ENCODE measurements at regions not wholly inside any gene's neighbourhood (a gene's known extent, or its start where the extent isn't known, plus 50 kb on each side); places are given as distances from the start of the nearest gene placed in this dataset.
A peak's percentile ranks its signal among the peaks of the same experiment; 100 is the strongest.
"Not testable (repeated sequence)": the region's sequence is repeated elsewhere in the genome, so short reads cannot be mapped to it uniquely, and the experiment has no call there.

- DNase-seq (ENCODE audit: low spot score) = no peak
Observed at GRCh38 chr17:22654447-22654846, 962.1 kb downstream of the KCNJ18 start.

- DNase-seq (ENCODE audit: low spot score) = peak; percentile 0
Observed at GRCh38 chr17:22669721-22670120, 977.4 kb downstream of the KCNJ18 start.

- DNase-seq (ENCODE audit: low spot score) = no peak
Observed at GRCh38 chr17:22671110-22671509, 978.8 kb downstream of the KCNJ18 start.

DNA sequence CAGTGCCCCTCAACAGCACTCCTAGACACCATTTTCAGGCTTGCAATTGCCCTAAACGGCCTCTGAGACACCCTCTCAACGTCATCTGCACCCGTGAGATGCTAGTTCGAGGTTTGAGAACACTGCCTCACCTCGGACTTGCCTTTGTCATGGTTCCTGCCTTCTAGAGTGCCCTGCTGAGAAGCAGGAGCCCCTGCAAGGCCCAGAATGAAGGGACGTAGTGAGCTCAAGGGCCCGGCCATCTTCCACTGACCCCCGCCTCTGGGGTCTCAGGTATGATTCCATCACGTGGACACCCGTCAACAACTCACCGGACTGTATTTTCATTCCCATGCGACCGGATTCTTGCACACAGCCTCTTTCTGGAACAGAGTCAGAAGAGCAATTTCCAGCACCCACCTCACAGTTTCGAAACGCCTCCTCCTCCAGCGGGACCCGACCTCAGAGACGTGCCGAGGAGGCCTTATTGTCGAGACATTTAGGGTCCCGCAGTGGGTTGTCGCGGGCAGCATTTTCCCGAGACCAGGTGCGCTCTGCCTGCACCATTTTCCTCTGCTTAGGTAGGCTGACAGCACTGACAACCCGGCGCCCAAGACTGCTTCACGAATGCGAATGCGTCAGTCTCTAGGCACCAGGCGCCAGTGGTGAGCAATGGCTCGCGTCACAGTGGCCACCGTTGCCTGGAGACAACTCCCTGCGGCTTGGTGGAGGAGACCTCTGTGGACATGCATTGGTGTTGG, 999.9 kb downstream of the KCNJ18 start:
- no peak for DNase-seq (ENCODE audit: low spot score)

DNA sequence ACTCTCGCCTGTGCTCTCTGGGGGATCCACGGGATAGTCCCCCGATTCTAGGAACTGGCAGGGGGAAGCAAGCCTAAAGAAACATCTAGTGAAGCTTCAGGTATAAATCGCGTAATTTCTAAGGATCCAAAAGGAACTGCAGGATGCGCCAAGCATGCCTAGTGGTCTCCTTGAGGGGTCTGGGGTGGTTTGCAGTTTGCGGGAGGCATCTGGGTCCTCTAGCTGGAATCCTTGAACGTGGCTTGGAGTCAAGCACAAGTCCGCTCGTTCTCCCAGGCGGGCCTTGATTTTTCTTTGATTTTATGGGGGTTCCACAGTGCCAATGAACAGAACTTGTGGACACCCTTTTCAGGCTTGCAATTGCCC, 1000.5 kb downstream of the KCNJ18 start:
- DNase-seq (ENCODE audit: low spot score) = no peak

DNA sequence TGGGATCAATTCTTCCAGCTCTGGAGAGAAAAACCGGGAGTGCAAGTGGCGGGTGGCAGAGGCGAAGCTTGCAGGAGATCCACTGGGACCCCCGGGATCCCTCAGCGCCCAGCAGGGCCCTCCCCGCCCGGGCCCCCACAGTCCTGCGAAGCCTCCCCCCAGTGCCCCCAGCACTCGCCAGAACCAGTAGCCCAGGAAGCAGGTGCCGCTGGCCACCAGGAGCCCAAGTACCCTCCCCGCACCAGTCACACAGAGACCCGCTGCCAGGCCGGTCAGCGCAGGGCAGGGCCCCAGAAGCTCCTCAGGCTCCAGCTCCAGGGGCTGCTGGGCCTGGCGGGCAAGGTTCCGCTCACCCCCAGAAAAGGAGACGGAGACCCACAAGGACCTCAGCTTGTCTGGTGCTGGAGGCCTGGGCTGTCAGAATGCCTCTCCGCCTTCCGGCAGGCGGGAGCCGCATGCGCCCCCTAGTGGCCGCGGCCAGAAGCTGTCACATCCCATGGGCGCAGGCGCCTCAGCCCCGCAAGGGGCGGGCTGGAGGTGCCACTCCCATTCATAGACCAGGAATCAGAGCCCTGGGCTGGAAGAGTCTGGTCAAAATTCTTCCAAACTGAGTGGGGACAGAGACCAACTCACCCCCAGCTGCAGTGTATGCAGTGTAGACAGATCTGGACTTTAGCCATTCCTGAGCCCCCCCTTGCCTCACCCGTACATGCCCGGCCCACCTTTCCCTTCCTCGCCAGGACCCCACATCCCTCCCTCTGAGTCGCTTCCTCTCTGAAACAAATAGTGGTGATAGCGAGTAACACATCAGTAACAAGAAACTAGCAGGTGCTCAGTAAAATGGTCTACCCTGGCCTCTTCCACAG, 1002.3 kb downstream of the KCNJ18 start:
- no peak for DNase-seq (ENCODE audit: low spot score)

DNA sequence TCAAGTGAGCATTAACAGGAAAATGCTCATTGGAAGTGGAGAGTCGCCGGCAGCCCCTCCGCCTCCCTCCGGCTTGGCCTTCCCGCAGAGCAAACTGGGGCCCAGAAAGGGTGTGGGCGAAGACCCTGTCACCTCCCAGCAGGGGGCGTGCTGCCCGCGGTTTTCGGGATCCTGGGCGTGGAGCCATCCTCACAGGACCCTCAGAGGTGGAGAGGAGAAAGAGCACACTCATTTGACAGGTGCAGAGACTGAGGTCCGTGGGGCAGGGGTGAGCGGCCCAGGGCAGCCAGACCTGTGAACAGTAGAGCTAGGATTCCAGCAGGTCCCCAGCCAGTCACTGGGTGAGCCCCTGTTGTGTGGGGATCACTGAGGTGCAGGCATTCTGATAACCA, 1002.9 kb downstream of the KCNJ18 start:
- no peak for DNase-seq (ENCODE audit: low spot score)

GRCh38 chr17:22703204-22703603, 1010.9 kb downstream of the KCNJ18 start:
- no peak for DNase-seq (ENCODE audit: low spot score)

- no peak for DNase-seq (ENCODE audit: low spot score)
Observed at GRCh38 chr17:22703786-22704441, 1011.6 kb downstream of the KCNJ18 start.

- peak; percentile 0 for DNase-seq (ENCODE audit: low spot score)
Observed at GRCh38 chr17:22704674-22705073, 1012.4 kb downstream of the KCNJ18 start.

DNA sequence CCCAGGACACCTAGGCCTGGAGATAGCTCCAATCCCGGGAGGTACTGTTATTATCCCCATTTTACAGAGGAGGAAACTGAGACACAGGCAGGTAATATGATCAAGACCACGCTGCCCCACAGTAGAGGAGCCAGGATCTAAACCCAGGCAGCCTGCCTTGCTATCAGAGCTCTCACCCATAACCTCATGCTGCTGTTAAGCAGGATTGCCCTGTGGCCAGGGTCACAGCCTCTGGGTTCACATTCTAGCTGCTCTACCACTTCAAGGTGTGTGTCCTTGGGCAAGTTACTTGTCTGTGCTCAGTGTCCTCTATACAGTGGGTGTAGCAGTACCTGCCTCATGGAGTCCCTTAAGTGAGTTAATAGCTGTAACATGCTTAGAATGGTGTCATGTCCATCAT, 1015.3 kb downstream of the KCNJ18 start:
- DNase-seq (ENCODE audit: low spot score) = no peak

DNA sequence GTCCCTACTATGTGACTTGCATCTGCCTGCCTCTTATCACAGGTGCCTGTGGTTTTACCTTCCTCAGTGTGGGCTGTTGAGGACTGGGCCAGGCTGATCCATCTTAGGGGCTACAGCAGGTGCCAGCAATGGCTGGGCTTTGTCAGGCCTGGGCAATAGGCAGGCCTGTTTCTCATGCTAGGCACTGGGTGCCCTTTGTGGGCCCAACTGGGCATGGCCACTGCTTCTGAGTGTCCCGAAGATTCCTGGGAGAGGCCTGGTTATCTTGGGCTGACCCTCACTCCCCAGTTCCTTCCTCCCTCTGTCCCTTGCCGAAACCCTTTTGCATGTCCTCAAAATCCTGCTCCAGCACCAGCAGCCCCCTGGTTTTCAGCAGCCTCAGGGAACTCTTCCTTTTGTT, 1024.9 kb downstream of the KCNJ18 start:
- no peak for DNase-seq (ENCODE audit: low spot score)

GRCh38 chr17:22718689-22719088, 1026.4 kb downstream of the KCNJ18 start:
- no peak for DNase-seq (ENCODE audit: low spot score)

DNA sequence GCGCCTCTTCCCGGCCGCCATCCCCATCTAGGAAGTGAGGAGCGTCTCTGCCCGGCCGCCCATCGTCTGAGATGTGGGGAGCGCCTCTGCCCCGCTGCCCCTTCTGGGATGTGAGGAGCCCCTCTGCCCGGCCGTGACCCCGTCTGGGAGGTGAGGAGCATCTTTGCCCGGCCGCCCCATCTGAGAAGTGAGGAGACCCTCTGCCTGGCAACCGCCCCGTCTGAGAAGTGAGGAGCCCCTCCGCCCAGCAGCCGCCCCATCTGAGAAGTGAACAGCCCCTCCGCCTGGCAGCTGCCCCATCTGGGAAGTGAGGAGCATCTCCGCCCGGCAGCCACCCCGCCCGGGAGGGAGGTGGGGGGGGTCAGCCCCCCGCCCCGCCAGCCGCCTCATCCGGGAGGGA, 1048.7 kb downstream of the KCNJ18 start:
- DNase-seq (ENCODE audit: low spot score) = not testable (repeated sequence)

Data from RKO (cell line).